Nephron progenitor cell (in vitro differentiated cells): ENCODE measurements at regions not wholly inside any gene's neighbourhood (a gene's known extent, or its start where the extent isn't known, plus 50 kb on each side); places are given as distances from the start of the nearest gene placed in this dataset.

Experiments used
- DNase-seq: peaks from one replicate; pipeline ENCODE4 v3.0.0; 2021
- H3K27ac Mint-ChIP-seq: 2 replicates; pipeline ENCODE4 v1.8.0; 2021; ENCODE audit warnings: mild to moderate bottlenecking, moderate library complexity, mixed read lengths
- H3K27me3 Mint-ChIP-seq: 2 replicates; pipeline ENCODE4 v1.8.0; 2021; ENCODE audit warnings: mild to moderate bottlenecking, low read depth, mixed read lengths; ENCODE audit not compliant: poor library complexity
- H3K36me3 Mint-ChIP-seq: 2 replicates; pipeline ENCODE4 v1.8.0; 2021; ENCODE audit warnings: low read depth, mixed read lengths
- H3K4me1 Mint-ChIP-seq: 2 replicates; pipeline ENCODE4 v1.8.0; 2021; ENCODE audit warnings: mixed read lengths
- H3K4me3 Mint-ChIP-seq: 2 replicates; pipeline ENCODE4 v1.8.0; 2021; ENCODE audit warnings: mild to moderate bottlenecking, moderate library complexity, mixed read lengths
- H3K9me3 Mint-ChIP-seq: 2 replicates; pipeline ENCODE4 v1.8.0; 2021; ENCODE audit warnings: mild to moderate bottlenecking, moderate library complexity, mixed read lengths
- CTCF ChIP-seq: fragments of 200-600 bp; sonication (generic); IDR thresholded peaks from 2 replicates; pipeline ENCODE4 v1.5.0; 2021; ENCODE audit warnings: antibody characterized with exemption

GRCh38 chr10:123556736-123557135 is 109.4 kb upstream of the GPR26 start:
- Mint-ChIP-seq H3K4me1 (peaks cover 19% of the 10 kb centered on the region), H3K9me3 (no peaks in the 10 kb centered on the region), H3K27ac (no peak overlapping the region), H3K4me3 (no peak overlapping the region), H3K36me3 (no peaks in the 10 kb centered on the region), H3K27me3 (peaks cover 48% of the 10 kb centered on the region)
- DNase-seq = no peak
- TF ChIP-seq CTCF = no peak

DNA sequence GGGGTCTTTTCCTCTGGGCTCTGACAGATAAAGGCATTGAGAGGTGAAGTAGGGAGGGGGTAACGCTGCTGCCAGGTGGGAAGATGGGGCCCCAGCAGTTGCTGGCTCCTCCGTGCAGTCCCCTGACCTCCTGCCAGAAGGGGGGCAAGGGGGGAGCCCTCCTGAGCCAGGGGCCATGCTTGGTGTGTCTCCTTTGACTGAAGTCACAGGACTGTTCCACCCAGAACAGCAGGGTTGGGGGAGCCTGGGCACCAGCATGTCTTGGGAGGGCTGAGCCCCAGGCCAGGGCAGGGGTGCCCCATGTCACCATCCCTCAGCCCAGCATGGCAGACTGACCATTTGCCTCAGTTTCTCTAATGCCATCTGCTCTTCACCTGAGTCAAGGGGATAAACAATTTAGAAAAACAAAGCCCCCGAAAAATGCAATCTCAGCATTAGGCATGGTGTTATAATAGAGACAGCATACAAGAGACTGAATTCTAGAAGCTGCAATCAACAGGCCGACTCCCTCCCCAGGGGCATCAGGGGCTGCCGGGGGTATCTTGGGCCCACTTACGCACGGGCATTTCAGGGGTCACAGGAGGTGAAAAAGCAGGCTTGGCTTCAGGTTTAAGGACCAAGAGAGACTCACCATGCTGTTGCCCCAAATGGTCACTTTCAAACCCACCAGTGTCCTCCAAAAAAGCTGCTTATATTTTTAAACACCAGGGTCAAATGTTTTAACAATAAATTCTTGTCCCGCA is 108.6 kb upstream of the GPR26 start:
- Mint-ChIP-seq H3K4me3 (no peak overlapping the region), H3K4me1 (peaks cover 19% of the 10 kb centered on the region), H3K36me3 (no peaks in the 10 kb centered on the region), H3K27me3 (peaks cover 51% of the 10 kb centered on the region), H3K9me3 (no peaks in the 10 kb centered on the region), H3K27ac (no peak overlapping the region)
- TF ChIP-seq CTCF = no peak
- DNase-seq = no peak

DNA sequence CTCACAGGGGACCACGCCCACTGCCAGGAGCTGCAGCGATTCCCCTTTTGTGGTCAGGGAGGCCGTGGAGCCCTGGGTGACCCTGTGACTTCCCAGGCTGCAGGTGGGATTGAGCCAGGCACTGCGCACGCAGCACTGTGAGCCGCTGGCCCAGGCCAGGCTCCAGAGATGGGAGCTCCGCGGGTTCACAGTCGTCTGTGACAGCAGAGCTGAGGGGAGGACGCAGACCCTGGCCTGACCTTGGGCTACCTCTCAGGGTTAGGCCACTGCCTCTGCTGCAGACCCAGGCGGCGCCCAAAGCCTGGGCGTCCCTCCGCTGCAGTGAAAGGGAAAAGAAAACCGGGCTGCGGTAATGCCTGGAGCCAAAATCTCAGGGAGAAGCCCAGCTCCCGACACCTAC is 107.5 kb upstream of the GPR26 start:
- Mint-ChIP-seq H3K27me3 (peaks cover 42% of the 10 kb centered on the region), H3K9me3 (no peaks in the 10 kb centered on the region), H3K4me1 (peaks cover 19% of the 10 kb centered on the region), H3K27ac (no peak overlapping the region), H3K36me3 (no peaks in the 10 kb centered on the region), H3K4me3 (no peak overlapping the region)
- DNase-seq = no peak
- no peak for TF ChIP-seq CTCF

- peak; percentile 82 for DNase-seq
- TF ChIP-seq CTCF = peak; percentile 98
- H3K27me3 Mint-ChIP-seq = peaks cover 40% of the 10 kb centered on the region
Measured at GRCh38 chr10:123559066-123559822, 106.9 kb upstream of the GPR26 start.

DNA sequence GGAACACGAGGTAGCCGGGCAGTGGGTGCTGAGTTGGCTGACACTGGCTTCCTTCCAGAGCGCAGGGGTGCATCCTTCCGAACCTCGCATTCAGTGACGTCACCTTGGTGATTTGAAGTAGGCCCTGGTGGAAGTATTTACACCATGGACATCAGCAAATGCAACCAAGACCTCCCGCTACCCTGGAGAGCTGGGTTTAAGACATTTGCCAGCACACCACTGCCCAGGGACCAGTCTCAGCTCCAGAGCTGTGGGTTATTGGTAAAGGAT is 106.4 kb upstream of the GPR26 start:
- Mint-ChIP-seq H3K4me3 (no peak overlapping the region), H3K36me3 (no peaks in the 10 kb centered on the region), H3K27me3 (peaks cover 38% of the 10 kb centered on the region), H3K27ac (no peak overlapping the region), H3K9me3 (no peaks in the 10 kb centered on the region), H3K4me1 (peaks cover 19% of the 10 kb centered on the region)
- no peak for TF ChIP-seq CTCF
- no peak for DNase-seq

More at GRCh38 chr10:123559066-123559822, 106.9 kb upstream of the GPR26 start:
- Mint-ChIP-seq H3K27ac (no peak overlapping the region), H3K4me3 (no peak overlapping the region), H3K9me3 (no peaks in the 10 kb centered on the region), H3K4me1 (peaks cover 19% of the 10 kb centered on the region), H3K36me3 (no peaks in the 10 kb centered on the region)
